HCT116 (cell line): ENCODE measurements at regions not wholly inside any gene's neighbourhood (a gene's known extent, or its start where the extent isn't known, plus 50 kb on each side); places are given as distances from the start of the nearest gene placed in this dataset.

Experiments used
- ATAC-seq: fragments of 200-7000 bp; cut with Tn5 transposase; 2 replicates; pipeline ENCODE4 v1.9.1; 2020; ENCODE audit warnings: mild to moderate bottlenecking, moderate library complexity
- BruUV-seq: library from RNA; stranded (reverse); fragments of 400-500 nt; replicated peaks from 2 replicates; lab custom pipeline; 2021; lab: Mats Ljungman, UMichigan
- CTCF ChIA-PET: fragments of 300-600 bp; sonication (Branson Sonifier 250); formaldehyde crosslinking; loops from one replicate; lab custom pipeline; 2021; ENCODE audit warnings: antibody characterized with exemption; lab: Charles Lee
- POLR2A ChIA-PET: fragments of 300-600, 350-600 bp; sonication (Branson Sonifier 250); formaldehyde crosslinking; loops from one replicate; lab custom pipeline; 2021; ENCODE audit warnings: antibody characterized with exemption; lab: Charles Lee
- RAD21 ChIA-PET, 2 experiments: fragments of 300-600 bp; sonication (Branson Sonifier 250); formaldehyde crosslinking; loops; one replicate each; lab custom pipeline; 2023; ENCODE audit warnings: low total read pairs in 2 of 2; ENCODE audit not compliant: uncharacterized antibody in 2 of 2, unreplicated experiment in 2 of 2, low non-redundant PET in 1 of 2; lab: Charles Lee
- DNase-seq: peaks from one replicate; pipeline ENCODE4 v3.0.0-alpha.2; 2010; ENCODE audit warnings: low read depth, low spot score
- H2AFZ ChIP-seq: fragments of 200-600 bp; shearing (Covaris generic), sonication (generic); 2 replicates; pipeline ENCODE4 v1.6.1; 2017; ENCODE audit warnings: low read depth, mixed run types, mixed read lengths, antibody characterized with exemption, low read length; ENCODE audit not compliant: poor library complexity, severe bottlenecking
- H3K27ac ChIP-seq: 2 replicates; pipeline ENCODE4 v1.5.1; 2012; ENCODE audit warnings: low read depth, low read length
- H3K27me3 ChIP-seq: fragments of 200-600 bp; sonication (generic); 2 replicates; pipeline ENCODE4 v1.6.1; 2016; ENCODE audit warnings: mixed run types, low read length, mixed read lengths; ENCODE audit not compliant: insufficient read depth
- H3K36me3 ChIP-seq, 2 experiments: fragments of 200-500 bp in 1 of 2; fragments of 200-600 bp in 1 of 2; sonication (Bioruptor generic) in 1 of 2; sonication (generic) in 1 of 2; 2 replicates each; pipeline versions ENCODE4 v1.5.1 to v1.6.1; 2014 to 2016; ENCODE audit warnings: low read length in 2 of 2, inconsistent platforms in 1 of 2, mixed read lengths in 1 of 2, mixed run types in 1 of 2; ENCODE audit not compliant: insufficient read depth in 2 of 2, control insufficient read depth in 1 of 2
- H3K4me1 ChIP-seq, 2 experiments: fragments of 200-600 bp in 1 of 2; sonication (generic) in 1 of 2; 2 replicates each; pipeline versions ENCODE4 v1.5.1 to v1.6.1; 2012 to 2017; ENCODE audit warnings: low read length in 2 of 2, inconsistent platforms in 1 of 2, mild to moderate bottlenecking in 1 of 2, mixed read lengths in 1 of 2, mixed run types in 1 of 2, moderate library complexity in 1 of 2; ENCODE audit not compliant: insufficient read depth in 2 of 2, control insufficient read depth in 1 of 2
- H3K4me2 ChIP-seq: fragments of 200-600 bp; sonication (generic); 2 replicates; pipeline ENCODE4 v1.6.1; 2017; ENCODE audit warnings: mixed run types, low read length, mixed read lengths
- H3K4me3 ChIP-seq, 2 experiments: fragments of 200-600 bp in 1 of 2; sonication (generic) in 1 of 2; replicated peaks in 1 of 2; 2 replicates each; pipeline ENCODE4 v1.5.1; 2011 to 2016; ENCODE audit warnings: low read length in 2 of 2, control low read depth in 1 of 2, low read depth in 1 of 2, mild to moderate bottlenecking in 1 of 2, mixed read lengths in 1 of 2, mixed run types in 1 of 2
- H3K79me2 ChIP-seq: fragments of 200-600 bp; sonication (generic); 2 replicates; pipeline ENCODE4 v1.6.1; 2017; ENCODE audit warnings: mild to moderate bottlenecking, mixed run types, low read length, moderate library complexity, mixed read lengths; ENCODE audit not compliant: insufficient read depth
- H3K9ac ChIP-seq: fragments of 200-600 bp; sonication (generic); 2 replicates; pipeline ENCODE4 v1.6.1; 2016; ENCODE audit warnings: low read length, mixed read lengths
- H3K9me2 ChIP-seq: fragments of 200-600 bp; sonication (generic), shearing (Covaris generic); 2 replicates; pipeline ENCODE4 v1.6.1; 2017; ENCODE audit warnings: mixed run types, mild to moderate bottlenecking, moderate library complexity; ENCODE audit not compliant: insufficient read depth
- H3K9me3 ChIP-seq, 2 experiments: fragments of 200-500 bp in 1 of 2; fragments of 200-600 bp in 1 of 2; sonication (Bioruptor generic) in 1 of 2; sonication (generic) in 1 of 2; 2 replicates each; pipeline ENCODE4 v1.6.1; 2014 to 2017; ENCODE audit warnings: low read length in 2 of 2, mixed read lengths in 2 of 2, inconsistent platforms in 1 of 2, low read depth in 1 of 2, mild to moderate bottlenecking in 1 of 2, mixed run types in 1 of 2, moderate library complexity in 1 of 2; ENCODE audit not compliant: control insufficient read depth in 1 of 2, insufficient read depth in 1 of 2
- H4K20me1 ChIP-seq: fragments of 200-600 bp; sonication (generic), shearing (Covaris generic); 2 replicates; pipeline ENCODE4 v1.6.1; 2017; ENCODE audit warnings: mixed run types, mild to moderate bottlenecking, moderate library complexity; ENCODE audit not compliant: insufficient read depth
- CBX3 ChIP-seq: IDR thresholded peaks from 2 replicates; pipeline ENCODE4 v1.6.1; 2012; ENCODE audit warnings: low read depth
- CEBPB ChIP-seq: IDR thresholded peaks from 2 replicates; pipeline ENCODE4 v1.6.1; 2012; ENCODE audit warnings: low read depth
- EGR1 ChIP-seq: IDR thresholded peaks from 2 replicates; pipeline ENCODE4 v1.6.1; 2012; ENCODE audit warnings: low read depth
- EZH2 ChIP-seq: fragments of 200-600 bp; sonication (generic); IDR thresholded peaks from 2 replicates; pipeline ENCODE4 v1.6.1; 2017; ENCODE audit warnings: antibody characterized with exemption, mixed run types
- EZH2phosphoT487 ChIP-seq: fragments of 200-600 bp; IDR thresholded peaks from 2 replicates; pipeline ENCODE4 v1.6.1; 2018; ENCODE audit warnings: antibody characterized with exemption, borderline replicate concordance
- FOSL1 ChIP-seq: IDR thresholded peaks from 2 replicates; pipeline ENCODE4 v1.6.1; 2012; ENCODE audit warnings: low read depth
- JUND ChIP-seq: IDR thresholded peaks from 2 replicates; pipeline ENCODE4 v1.6.1; 2012
- POLR2A ChIP-seq: IDR thresholded peaks from 2 replicates; pipeline ENCODE4 v1.7.0; 2011; ENCODE audit warnings: borderline replicate concordance; ENCODE audit not compliant: insufficient read depth, insufficient read length; ENCODE audit errors: extremely low read depth
- SP1 ChIP-seq: IDR thresholded peaks from 2 replicates; pipeline ENCODE4 v1.6.1; 2012; ENCODE audit warnings: low read depth
- SRF ChIP-seq: IDR thresholded peaks from 2 replicates; pipeline ENCODE4 v1.6.1; 2012; ENCODE audit warnings: low read depth
- intact Hi-C: fragments of 100-400 bp; cut with micrococcal nuclease; formaldehyde crosslinking; loops from 2 replicates; pipeline ENCODE4 v1.10.0; 2022
- TF ChIP-seq, protein P1 (sequence below), 3 experiments: fragments of 200-600 bp in 1 of 3; sonication (generic) in 1 of 3; IDR thresholded peaks in 2 of 3; conservative IDR thresholded peaks in 1 of 3; 2 replicates each; pipeline ENCODE4 v1.5.1; 2012 to 2017; ENCODE audit warnings: low read depth in 2 of 3, low read length in 2 of 3, antibody characterized with exemption in 1 of 3, borderline replicate concordance in 1 of 3, control low read depth in 1 of 3, mild to moderate bottlenecking in 1 of 3, mixed read lengths in 1 of 3, mixed run types in 1 of 3, moderate library complexity in 1 of 3; ENCODE audit not compliant: insufficient read depth in 1 of 3
- TF ChIP-seq, protein P2 (sequence below): IDR thresholded peaks from 2 replicates; pipeline ENCODE4 v1.6.1; 2012
- TF ChIP-seq, protein P3 (sequence below): IDR thresholded peaks from 2 replicates; pipeline ENCODE4 v1.6.1; 2012
- TF ChIP-seq, protein P4 (sequence below): IDR thresholded peaks from 2 replicates; pipeline ENCODE4 v1.6.1; 2011; ENCODE audit warnings: mild to moderate bottlenecking, low read length, moderate library complexity; ENCODE audit not compliant: insufficient replicate concordance; ENCODE audit errors: extremely low read depth
- TF ChIP-seq, protein P5 (sequence below): IDR thresholded peaks from 2 replicates; pipeline ENCODE4 v1.6.1; 2012; ENCODE audit warnings: low read depth

DNA sequence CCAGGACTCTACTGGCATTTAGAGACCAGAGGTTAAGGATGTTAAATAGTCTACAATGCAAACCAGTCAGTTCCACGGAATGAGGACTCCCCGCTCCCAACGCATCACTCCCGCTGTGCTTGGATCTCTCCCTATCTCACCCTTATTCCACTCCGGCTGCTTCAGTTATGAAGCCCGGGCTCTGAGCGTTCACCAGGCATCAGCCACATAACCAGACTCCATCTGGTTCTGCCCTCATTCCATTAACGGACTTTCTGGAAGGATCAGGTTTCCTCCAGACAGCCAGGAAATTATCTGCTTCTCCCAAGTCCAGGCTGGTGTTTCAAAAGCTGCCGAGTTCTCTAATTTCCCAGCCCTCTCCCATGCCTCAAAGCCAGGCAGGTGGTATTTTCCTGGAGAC, 499.3 kb downstream of the GLRX3 start:
- H4K20me1 ChIP-seq: no peaks in the 10 kb centered on the region
- DNase-seq: no peak
- no peak overlapping the region for H3K9ac ChIP-seq
- ChIA-PET POLR2A (no interaction called here), CTCF (no interaction called here), RAD21 (no interaction called here)
- no peak overlapping the region for H3K27ac ChIP-seq
- no peaks in the 10 kb centered on the region for H3K9me3 ChIP-seq
- no peaks in the 10 kb centered on the region for H3K79me2 ChIP-seq
- no peaks in the 10 kb centered on the region for H3K4me1 ChIP-seq
- H3K27me3 ChIP-seq: no peaks in the 10 kb centered on the region
- no peak overlapping the region for H2AFZ ChIP-seq
- no peaks in the 10 kb centered on the region for H3K9me2 ChIP-seq
- H3K4me2 ChIP-seq: no peak overlapping the region
- no peaks in the 10 kb centered on the region for H3K36me3 ChIP-seq
- ATAC-seq: no peak
- BruUV-seq: no TSS peak
- H3K4me3 ChIP-seq: no peak overlapping the region
- intact Hi-C loops: no loop called here
- TF ChIP-seq, protein P1, sequence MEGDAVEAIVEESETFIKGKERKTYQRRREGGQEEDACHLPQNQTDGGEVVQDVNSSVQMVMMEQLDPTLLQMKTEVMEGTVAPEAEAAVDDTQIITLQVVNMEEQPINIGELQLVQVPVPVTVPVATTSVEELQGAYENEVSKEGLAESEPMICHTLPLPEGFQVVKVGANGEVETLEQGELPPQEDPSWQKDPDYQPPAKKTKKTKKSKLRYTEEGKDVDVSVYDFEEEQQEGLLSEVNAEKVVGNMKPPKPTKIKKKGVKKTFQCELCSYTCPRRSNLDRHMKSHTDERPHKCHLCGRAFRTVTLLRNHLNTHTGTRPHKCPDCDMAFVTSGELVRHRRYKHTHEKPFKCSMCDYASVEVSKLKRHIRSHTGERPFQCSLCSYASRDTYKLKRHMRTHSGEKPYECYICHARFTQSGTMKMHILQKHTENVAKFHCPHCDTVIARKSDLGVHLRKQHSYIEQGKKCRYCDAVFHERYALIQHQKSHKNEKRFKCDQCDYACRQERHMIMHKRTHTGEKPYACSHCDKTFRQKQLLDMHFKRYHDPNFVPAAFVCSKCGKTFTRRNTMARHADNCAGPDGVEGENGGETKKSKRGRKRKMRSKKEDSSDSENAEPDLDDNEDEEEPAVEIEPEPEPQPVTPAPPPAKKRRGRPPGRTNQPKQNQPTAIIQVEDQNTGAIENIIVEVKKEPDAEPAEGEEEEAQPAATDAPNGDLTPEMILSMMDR (IDR thresholded peaks at IDR 0.05 in 2 of 3, conservative IDR thresholded peaks at IDR 0.05 in 1 of 3; ENCODE audit: borderline replicate concordance in 1 of 3, insufficient read depth in 1 of 3, low read depth in 2 of 3, low read length in 2 of 3): no peak
- TF ChIP-seq EZH2: no peak
- no peak for TF ChIP-seq SRF
- TF ChIP-seq, protein P2, sequence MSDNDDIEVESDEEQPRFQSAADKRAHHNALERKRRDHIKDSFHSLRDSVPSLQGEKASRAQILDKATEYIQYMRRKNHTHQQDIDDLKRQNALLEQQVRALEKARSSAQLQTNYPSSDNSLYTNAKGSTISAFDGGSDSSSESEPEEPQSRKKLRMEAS: no peak
- TF ChIP-seq, protein P3, sequence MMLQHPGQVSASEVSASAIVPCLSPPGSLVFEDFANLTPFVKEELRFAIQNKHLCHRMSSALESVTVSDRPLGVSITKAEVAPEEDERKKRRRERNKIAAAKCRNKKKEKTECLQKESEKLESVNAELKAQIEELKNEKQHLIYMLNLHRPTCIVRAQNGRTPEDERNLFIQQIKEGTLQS: no peak
- no peak for TF ChIP-seq CEBPB
- TF ChIP-seq JUND: no peak
- TF ChIP-seq EGR1: no peak
- TF ChIP-seq EZH2phosphoT487: no peak
- TF ChIP-seq, protein P4, sequence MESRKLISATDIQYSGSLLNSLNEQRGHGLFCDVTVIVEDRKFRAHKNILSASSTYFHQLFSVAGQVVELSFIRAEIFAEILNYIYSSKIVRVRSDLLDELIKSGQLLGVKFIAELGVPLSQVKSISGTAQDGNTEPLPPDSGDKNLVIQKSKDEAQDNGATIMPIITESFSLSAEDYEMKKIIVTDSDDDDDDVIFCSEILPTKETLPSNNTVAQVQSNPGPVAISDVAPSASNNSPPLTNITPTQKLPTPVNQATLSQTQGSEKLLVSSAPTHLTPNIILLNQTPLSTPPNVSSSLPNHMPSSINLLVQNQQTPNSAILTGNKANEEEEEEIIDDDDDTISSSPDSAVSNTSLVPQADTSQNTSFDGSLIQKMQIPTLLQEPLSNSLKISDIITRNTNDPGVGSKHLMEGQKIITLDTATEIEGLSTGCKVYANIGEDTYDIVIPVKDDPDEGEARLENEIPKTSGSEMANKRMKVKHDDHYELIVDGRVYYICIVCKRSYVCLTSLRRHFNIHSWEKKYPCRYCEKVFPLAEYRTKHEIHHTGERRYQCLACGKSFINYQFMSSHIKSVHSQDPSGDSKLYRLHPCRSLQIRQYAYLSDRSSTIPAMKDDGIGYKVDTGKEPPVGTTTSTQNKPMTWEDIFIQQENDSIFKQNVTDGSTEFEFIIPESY: no peak
- TF ChIP-seq POLR2A: no peak
- TF ChIP-seq, protein P5, sequence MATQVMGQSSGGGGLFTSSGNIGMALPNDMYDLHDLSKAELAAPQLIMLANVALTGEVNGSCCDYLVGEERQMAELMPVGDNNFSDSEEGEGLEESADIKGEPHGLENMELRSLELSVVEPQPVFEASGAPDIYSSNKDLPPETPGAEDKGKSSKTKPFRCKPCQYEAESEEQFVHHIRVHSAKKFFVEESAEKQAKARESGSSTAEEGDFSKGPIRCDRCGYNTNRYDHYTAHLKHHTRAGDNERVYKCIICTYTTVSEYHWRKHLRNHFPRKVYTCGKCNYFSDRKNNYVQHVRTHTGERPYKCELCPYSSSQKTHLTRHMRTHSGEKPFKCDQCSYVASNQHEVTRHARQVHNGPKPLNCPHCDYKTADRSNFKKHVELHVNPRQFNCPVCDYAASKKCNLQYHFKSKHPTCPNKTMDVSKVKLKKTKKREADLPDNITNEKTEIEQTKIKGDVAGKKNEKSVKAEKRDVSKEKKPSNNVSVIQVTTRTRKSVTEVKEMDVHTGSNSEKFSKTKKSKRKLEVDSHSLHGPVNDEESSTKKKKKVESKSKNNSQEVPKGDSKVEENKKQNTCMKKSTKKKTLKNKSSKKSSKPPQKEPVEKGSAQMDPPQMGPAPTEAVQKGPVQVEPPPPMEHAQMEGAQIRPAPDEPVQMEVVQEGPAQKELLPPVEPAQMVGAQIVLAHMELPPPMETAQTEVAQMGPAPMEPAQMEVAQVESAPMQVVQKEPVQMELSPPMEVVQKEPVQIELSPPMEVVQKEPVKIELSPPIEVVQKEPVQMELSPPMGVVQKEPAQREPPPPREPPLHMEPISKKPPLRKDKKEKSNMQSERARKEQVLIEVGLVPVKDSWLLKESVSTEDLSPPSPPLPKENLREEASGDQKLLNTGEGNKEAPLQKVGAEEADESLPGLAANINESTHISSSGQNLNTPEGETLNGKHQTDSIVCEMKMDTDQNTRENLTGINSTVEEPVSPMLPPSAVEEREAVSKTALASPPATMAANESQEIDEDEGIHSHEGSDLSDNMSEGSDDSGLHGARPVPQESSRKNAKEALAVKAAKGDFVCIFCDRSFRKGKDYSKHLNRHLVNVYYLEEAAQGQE: no peak
- no peak for TF ChIP-seq CBX3
- no peak for TF ChIP-seq FOSL1
- no peak for TF ChIP-seq SP1
